HG03442 (cell line): ENCODE measurements at regions not wholly inside any gene's neighbourhood (a gene's known extent, or its start where the extent isn't known, plus 50 kb on each side); places are given as distances from the start of the nearest gene placed in this dataset.

Experiments used
- ATAC-seq: cut with Tn5 transposase; IDR thresholded peaks from one replicate; pipeline ENCODE4 v1.9.1; 2021; ENCODE audit warnings: mild to moderate bottlenecking, moderate library complexity; ENCODE audit not compliant: unreplicated experiment

- ATAC-seq: no peak
These were observed 378.3 kb upstream of the SALL3 start for GRCh38 chr18:78601349-78601748.

- no peak for ATAC-seq
These were observed 377.7 kb upstream of the SALL3 start for GRCh38 chr18:78601923-78602322.

- no peak for ATAC-seq
These were observed 377.2 kb upstream of the SALL3 start for GRCh38 chr18:78602430-78602829.

GRCh38 chr18:78603102-78603983 lies 376.3 kb upstream of the SALL3 start:
- ATAC-seq: no peak

GRCh38 chr18:78605255-78605654 lies 374.4 kb upstream of the SALL3 start:
- no peak for ATAC-seq

- ATAC-seq: no peak
These were observed 372.4 kb upstream of the SALL3 start for GRCh38 chr18:78607221-78607620.

GRCh38 chr18:78607784-78608183 lies 371.8 kb upstream of the SALL3 start:
- no peak for ATAC-seq

GRCh38 chr18:78610179-78610578 lies 369.4 kb upstream of the SALL3 start:
- no peak for ATAC-seq

- no peak for ATAC-seq
These were observed 368.3 kb upstream of the SALL3 start for GRCh38 chr18:78611201-78611800.

- no peak for ATAC-seq
These were observed 367.7 kb upstream of the SALL3 start for GRCh38 chr18:78611869-78612268.

GRCh38 chr18:78612318-78612717 lies 367.3 kb upstream of the SALL3 start:
- ATAC-seq: no peak

GRCh38 chr18:78612801-78613200 lies 366.8 kb upstream of the SALL3 start:
- ATAC-seq: no peak

GRCh38 chr18:78618726-78619125 lies 360.9 kb upstream of the SALL3 start:
- ATAC-seq: no peak

- no peak for ATAC-seq
These were observed 359.8 kb upstream of the SALL3 start for GRCh38 chr18:78619854-78620253.

- ATAC-seq: no peak
These were observed 359.3 kb upstream of the SALL3 start for GRCh38 chr18:78620326-78620725.

- no peak for ATAC-seq
These were observed 358.4 kb upstream of the SALL3 start for GRCh38 chr18:78621141-78621755.

GRCh38 chr18:78622251-78622906 lies 357.2 kb upstream of the SALL3 start:
- no peak for ATAC-seq

GRCh38 chr18:78622907-78623541 lies 356.6 kb upstream of the SALL3 start:
- no peak for ATAC-seq

GRCh38 chr18:78624646-78625279 lies 354.9 kb upstream of the SALL3 start:
- ATAC-seq: no peak

GRCh38 chr18:78625847-78626246 lies 353.8 kb upstream of the SALL3 start:
- ATAC-seq: no peak
